Mesothelial cell of epicardium (in vitro differentiated cells): ENCODE measurements at regions not wholly inside any gene's neighbourhood (a gene's known extent, or its start where the extent isn't known, plus 50 kb on each side); places are given as distances from the start of the nearest gene placed in this dataset.

Experiments used
- DNase-seq, 2 experiments: peaks; one replicate each; pipeline ENCODE4 v3.0.0; 2021; ENCODE audit warnings: low spot score in 2 of 2; ENCODE audit not compliant: unreplicated experiment in 2 of 2
- H3K27ac Mint-ChIP-seq: 2 replicates; pipeline ENCODE4 v1.8.0; 2021; ENCODE audit warnings: mixed read lengths
- H3K27me3 Mint-ChIP-seq: 2 replicates; pipeline ENCODE4 v1.8.0; 2021; ENCODE audit warnings: low read depth, mixed read lengths
- H3K36me3 Mint-ChIP-seq: 2 replicates; pipeline ENCODE4 v1.8.0; 2021; ENCODE audit warnings: mixed read lengths
- H3K4me1 Mint-ChIP-seq: 2 replicates; pipeline ENCODE4 v1.8.0; 2021; ENCODE audit warnings: mixed read lengths
- H3K4me3 Mint-ChIP-seq: 2 replicates; pipeline ENCODE4 v1.8.0; 2021; ENCODE audit warnings: mild to moderate bottlenecking, moderate library complexity, mixed read lengths
- H3K9me3 Mint-ChIP-seq: 2 replicates; pipeline ENCODE4 v1.8.0; 2021; ENCODE audit warnings: mixed read lengths
- CTCF ChIP-seq: fragments of 200-600 bp; sonication (generic); IDR thresholded peaks from one replicate; pipeline ENCODE4 v1.5.0; 2021; ENCODE audit warnings: antibody characterized with exemption; ENCODE audit not compliant: unreplicated experiment

GRCh38 chr10:83302623-83303022 lies 836.7 kb upstream of the GHITM start:
- Mint-ChIP-seq H3K27ac (no peak overlapping the region), H3K36me3 (no peaks in the 10 kb centered on the region), H3K4me1 (peaks cover 3% of the 10 kb centered on the region), H3K27me3 (no peaks in the 10 kb centered on the region), H3K4me3 (no peak overlapping the region), H3K9me3 (peaks cover 2% of the 10 kb centered on the region)
- no peak for TF ChIP-seq CTCF
- no peak for DNase-seq

GRCh38 chr10:83310688-83311087 lies 828.6 kb upstream of the GHITM start:
- Mint-ChIP-seq H3K4me3 (no peak overlapping the region), H3K9me3 (peaks cover 3% of the 10 kb centered on the region), H3K36me3 (no peaks in the 10 kb centered on the region), H3K27ac (no peak overlapping the region), H3K27me3 (no peaks in the 10 kb centered on the region), H3K4me1 (peaks cover 7% of the 10 kb centered on the region)
- TF ChIP-seq CTCF: peak; percentile 42
- no peak for DNase-seq

- H3K27ac Mint-ChIP-seq: no peak overlapping the region
- H3K36me3 Mint-ChIP-seq: no peaks in the 10 kb centered on the region
- H3K9me3 Mint-ChIP-seq: peaks cover 15% of the 10 kb centered on the region
- H3K4me3 Mint-ChIP-seq: no peak overlapping the region
- DNase-seq: no peak
- TF ChIP-seq CTCF: no peak
- no peaks in the 10 kb centered on the region for H3K27me3 Mint-ChIP-seq
- H3K4me1 Mint-ChIP-seq: peaks cover 7% of the 10 kb centered on the region
Observed at GRCh38 chr10:83312570-83312969, 826.7 kb upstream of the GHITM start.

GRCh38 chr10:83332690-83333089 lies 806.6 kb upstream of the GHITM start:
- TF ChIP-seq CTCF: no peak
- Mint-ChIP-seq H3K27me3 (no peaks in the 10 kb centered on the region), H3K9me3 (peaks cover 3% of the 10 kb centered on the region), H3K27ac (no peak overlapping the region), H3K36me3 (no peaks in the 10 kb centered on the region), H3K4me1 (no peaks in the 10 kb centered on the region), H3K4me3 (no peak overlapping the region)
- no peak for DNase-seq

- no peak for DNase-seq
- Mint-ChIP-seq H3K27me3 (no peaks in the 10 kb centered on the region), H3K4me1 (no peaks in the 10 kb centered on the region), H3K27ac (no peak overlapping the region), H3K36me3 (peaks cover 4% of the 10 kb centered on the region), H3K4me3 (no peak overlapping the region), H3K9me3 (peaks cover 8% of the 10 kb centered on the region)
- TF ChIP-seq CTCF: no peak
Observed at GRCh38 chr10:83333566-83333965, 805.7 kb upstream of the GHITM start.

- H3K27me3 Mint-ChIP-seq: no peaks in the 10 kb centered on the region
- peaks cover 12% of the 10 kb centered on the region for H3K4me1 Mint-ChIP-seq
- no peak overlapping the region for H3K27ac Mint-ChIP-seq
- no peak overlapping the region for H3K4me3 Mint-ChIP-seq
- peaks cover 28% of the 10 kb centered on the region for H3K9me3 Mint-ChIP-seq
- no peak for TF ChIP-seq CTCF
- H3K36me3 Mint-ChIP-seq: peaks cover 3% of the 10 kb centered on the region
- DNase-seq: no peak
Observed at GRCh38 chr10:83343676-83344075, 795.6 kb upstream of the GHITM start.
